ENCODE measurements at regions not wholly inside any gene's neighbourhood (a gene's known extent, or its start where the extent isn't known, plus 50 kb on each side); places are given as distances from the start of the nearest gene placed in this dataset.

- no peak overlapping the region for H3K4me3 ChIP-seq (ENCODE audit: low read length)
- DNase-seq (ENCODE audit: low read depth) = no peak
- TF ChIP-seq CTCF (conservative IDR thresholded peaks at IDR 0.05; ENCODE audit: low read depth, low read length) = no peak
These were observed 315.2 kb upstream of the PDZRN3 start for GRCh38 chr3:73939985-73940384.

DNA sequence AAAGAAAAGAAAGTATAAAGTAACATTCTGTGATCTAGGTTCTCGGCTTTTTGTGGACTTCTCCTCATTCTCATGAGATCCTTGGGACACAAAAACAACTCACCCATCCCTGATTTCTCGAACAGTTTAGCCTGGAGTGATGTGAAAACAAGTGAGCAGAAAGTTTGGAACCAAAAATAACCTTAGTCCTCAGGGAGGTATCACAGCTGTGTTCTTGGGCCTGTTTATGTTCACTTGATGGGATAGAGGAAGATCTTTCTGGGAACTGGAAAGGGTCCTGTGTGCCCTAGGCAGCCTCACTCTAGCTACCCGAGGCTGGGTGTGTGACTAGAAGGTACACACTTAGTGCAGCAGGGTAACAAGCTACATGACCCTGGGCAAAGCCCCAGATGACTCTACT, 308.8 kb upstream of the PDZRN3 start:
- H3K4me3 ChIP-seq (ENCODE audit: low read length) = no peak overlapping the region
- no peak for TF ChIP-seq CTCF (conservative IDR thresholded peaks at IDR 0.05; ENCODE audit: low read depth, low read length)
- no peak for DNase-seq (ENCODE audit: low read depth)

DNA sequence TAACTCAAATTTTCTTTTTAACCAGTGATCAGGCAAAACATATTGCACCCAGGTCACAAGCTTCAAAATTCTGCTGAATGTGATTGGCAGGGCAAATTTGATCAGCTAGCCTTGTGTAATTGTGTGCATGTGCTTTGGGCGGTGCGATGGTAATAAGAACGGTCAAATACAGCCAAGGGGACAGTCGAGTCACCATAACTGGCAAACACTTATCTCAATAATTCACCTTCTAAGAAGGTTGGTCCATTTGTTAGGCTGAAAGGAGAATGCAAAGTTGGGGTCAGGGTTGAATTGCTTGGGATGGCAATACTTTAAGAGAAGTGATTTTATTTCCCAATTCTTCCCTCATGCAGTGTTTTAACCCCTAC, 302.4 kb upstream of the PDZRN3 start:
- no peak for DNase-seq (ENCODE audit: low read depth)
- H3K4me3 ChIP-seq (ENCODE audit: low read length) = no peak overlapping the region
- TF ChIP-seq CTCF (conservative IDR thresholded peaks at IDR 0.05; ENCODE audit: low read depth, low read length) = no peak

GRCh38 chr3:73926360-73927202, 301.8 kb upstream of the PDZRN3 start:
- no peak overlapping the region for H3K4me3 ChIP-seq (ENCODE audit: low read length)
- no peak for DNase-seq (ENCODE audit: low read depth)
- TF ChIP-seq CTCF (conservative IDR thresholded peaks at IDR 0.05; ENCODE audit: low read depth, low read length) = no peak

GRCh38 chr3:73925011-73925410, 300.3 kb upstream of the PDZRN3 start:
- no peak for DNase-seq (ENCODE audit: low read depth)
- TF ChIP-seq CTCF (conservative IDR thresholded peaks at IDR 0.05; ENCODE audit: low read depth, low read length) = no peak
- H3K4me3 ChIP-seq (ENCODE audit: low read length) = no peak overlapping the region

GRCh38 chr3:73924048-73924447, 299.3 kb upstream of the PDZRN3 start:
- no peak for DNase-seq (ENCODE audit: low read depth)

More at GRCh38 chr3:73924048-73924447, 299.3 kb upstream of the PDZRN3 start:
- H3K4me3 ChIP-seq (ENCODE audit: low read length) = no peak overlapping the region
- TF ChIP-seq CTCF (conservative IDR thresholded peaks at IDR 0.05; ENCODE audit: low read depth, low read length) = no peak
